Sciatic nerve (tissue), 2 donors: ENCODE measurements at regions not wholly inside any gene's neighbourhood (a gene's known extent, or its start where the extent isn't known, plus 50 kb on each side); places are given as distances from the start of the nearest gene placed in this dataset.

ENCODE experiments used
- ATAC-seq: fragments of 200-7000 bp; cut with Tn5 transposase; one replicate; pipeline ENCODE4 v1.9.1; 2020; ENCODE audit warnings: mild to moderate bottlenecking, moderate library complexity
- DNase-seq: peaks from one replicate; pipeline ENCODE4 v3.0.0-alpha.2; 2020; ENCODE audit warnings: low spot score
- intact Hi-C: fragments of 100-400 bp; cut with DNase I; formaldehyde crosslinking; loops from one replicate; pipeline ENCODE4 v1.14.2; 2022
- donor health status: DM: no; HTN: no; CAD: no.
- donor health status: DM: no; HTN: no; CAD: no.

DNA sequence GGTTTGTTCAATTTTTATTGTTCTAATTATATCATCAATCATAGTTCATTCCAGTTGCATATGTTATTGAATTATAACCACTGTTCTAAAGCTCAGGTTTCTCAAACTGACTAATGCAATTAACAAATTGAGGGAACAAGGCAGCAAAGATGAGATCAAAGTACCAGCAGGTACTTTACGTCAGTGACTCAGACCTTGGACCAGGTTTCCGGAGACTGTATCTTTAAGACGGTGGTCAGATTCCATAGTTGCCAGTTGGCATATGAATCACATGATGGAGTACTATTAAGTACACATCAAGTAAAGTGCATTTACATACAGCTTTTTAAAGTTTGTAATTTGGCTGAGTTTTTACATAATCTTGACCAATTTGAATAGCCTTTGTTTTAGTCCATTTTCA is 583.6 kb upstream of the ROBO2 start:
- ATAC-seq = no peak

GRCh38 chr3:76463501-76463900 is 576.4 kb upstream of the ROBO2 start:
- DNase-seq (no peak), ATAC-seq (no peak)
- intact Hi-C loops = no loop called here

More for the DNA sequence above, 583.6 kb upstream of the ROBO2 start:
- intact Hi-C loops = no loop called here
- DNase-seq = no peak

DNA sequence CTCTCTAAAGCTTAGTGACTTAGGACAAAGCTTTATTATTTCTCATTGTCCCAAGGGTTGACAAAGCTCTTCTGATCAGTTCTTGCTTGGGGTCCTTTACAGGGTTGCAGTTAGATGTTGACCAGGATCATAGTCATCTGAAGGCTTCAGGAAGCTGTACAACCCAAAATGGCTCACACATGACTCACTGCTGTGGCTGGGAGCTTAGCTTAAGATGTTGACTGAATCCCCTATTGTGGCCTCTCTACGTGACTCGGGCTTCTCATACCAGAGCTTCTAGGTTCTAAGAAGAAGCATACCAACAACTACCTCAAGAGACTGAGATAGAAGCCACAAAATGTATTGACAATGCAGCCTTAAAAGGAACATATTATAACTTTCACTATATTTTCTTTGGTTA is 569.6 kb upstream of the ROBO2 start:
- intact Hi-C loops = no loop called here
- no peak for ATAC-seq

GRCh38 chr3:76474632-76475031 is 565.3 kb upstream of the ROBO2 start:
- ATAC-seq (no peak), DNase-seq (no peak)
- intact Hi-C loops = no loop called here

More for the DNA sequence above, 569.6 kb upstream of the ROBO2 start:
- DNase-seq = no peak

DNA sequence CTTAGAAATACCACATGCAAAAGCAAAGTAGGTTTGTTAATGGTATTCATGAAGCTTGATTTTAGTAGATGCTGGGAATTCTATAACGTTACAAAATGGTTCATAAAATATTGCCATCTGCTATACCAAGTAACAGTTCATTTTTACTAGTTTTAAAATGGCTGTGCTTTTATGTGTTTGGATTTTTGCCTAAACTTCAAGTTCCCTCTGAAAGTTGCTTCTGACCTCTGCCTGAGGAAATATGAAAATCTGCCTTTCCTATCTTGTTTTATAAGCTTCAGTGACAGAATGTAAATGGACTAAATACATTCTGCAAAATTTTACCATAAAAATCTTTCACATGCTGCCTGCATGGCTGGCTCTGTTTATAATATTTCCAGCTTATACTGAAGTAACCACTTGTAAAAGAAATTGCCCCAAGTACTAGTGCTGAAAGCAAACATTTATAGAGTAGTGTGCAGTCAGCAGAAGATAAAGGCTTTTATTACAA is 560.7 kb upstream of the ROBO2 start:
- ATAC-seq (no peak), DNase-seq (no peak)
- intact Hi-C loops = no loop called here

DNA sequence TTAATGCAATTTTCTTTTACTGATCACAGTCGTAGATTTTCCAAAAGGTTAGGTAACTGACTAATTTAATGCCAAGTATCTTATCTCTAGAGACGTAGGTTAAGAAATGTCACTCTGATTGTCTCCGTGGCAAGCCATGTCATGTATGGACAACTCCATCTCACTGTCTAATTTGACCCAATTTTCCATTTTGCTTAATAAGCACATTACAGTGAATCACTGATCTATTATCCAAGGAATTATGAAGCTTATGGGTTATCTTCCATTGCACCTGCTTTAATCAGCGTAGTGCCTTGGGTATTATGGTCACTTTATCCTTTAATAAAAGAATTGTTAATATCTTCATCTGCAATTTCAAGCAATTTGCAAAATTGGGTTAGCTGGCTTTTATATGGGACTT is 557.4 kb upstream of the ROBO2 start:
- DNase-seq (no peak), ATAC-seq (no peak)
- intact Hi-C loops = no loop called here

GRCh38 chr3:76487446-76487845 is 552.5 kb upstream of the ROBO2 start:
- DNase-seq = no peak
- intact Hi-C loops = no loop called here
- no peak for ATAC-seq

- intact Hi-C loops = no loop called here
- DNase-seq = no peak
Measured at GRCh38 chr3:76490064-76490463, 549.8 kb upstream of the ROBO2 start.

DNA sequence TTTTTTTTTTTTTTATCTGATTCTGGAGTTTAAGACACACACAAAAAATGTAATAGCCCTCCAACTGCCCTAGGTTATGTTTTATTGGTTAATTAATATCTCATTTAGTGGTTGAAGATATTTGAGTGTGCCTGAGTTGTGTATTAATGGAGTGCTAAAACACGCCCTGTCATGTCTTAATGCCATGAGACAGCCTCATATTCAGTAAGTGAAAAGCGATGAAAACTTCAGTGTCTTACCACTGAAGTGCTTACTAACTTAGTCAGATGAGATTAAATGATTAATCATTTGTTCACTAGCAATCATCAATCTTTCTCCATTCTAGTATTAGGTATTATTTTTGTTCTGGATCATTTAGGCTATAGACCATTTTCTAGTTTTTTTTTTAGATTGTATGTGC is 544.7 kb upstream of the ROBO2 start:
- no peak for DNase-seq
- no peak for ATAC-seq
- intact Hi-C loops = no loop called here

More at GRCh38 chr3:76490064-76490463, 549.8 kb upstream of the ROBO2 start:
- no peak for ATAC-seq

GRCh38 chr3:76497636-76498035 is 542.3 kb upstream of the ROBO2 start:
- intact Hi-C loops = no loop called here
- ATAC-seq = no peak

GRCh38 chr3:76500746-76501275 is 539.1 kb upstream of the ROBO2 start:
- DNase-seq (no peak), ATAC-seq (no peak)
- intact Hi-C loops = no loop called here

More at GRCh38 chr3:76497636-76498035, 542.3 kb upstream of the ROBO2 start:
- no peak for DNase-seq

- DNase-seq (no peak), ATAC-seq (no peak)
- intact Hi-C loops = no loop called here
Measured at GRCh38 chr3:76501315-76501714, 538.6 kb upstream of the ROBO2 start.

- DNase-seq = no peak
- intact Hi-C loops = no loop called here
- no peak for ATAC-seq
Measured at GRCh38 chr3:76502076-76502475, 537.8 kb upstream of the ROBO2 start.

- intact Hi-C loops = no loop called here
- ATAC-seq (no peak), DNase-seq (no peak)
Measured at GRCh38 chr3:76505202-76505845, 534.6 kb upstream of the ROBO2 start.

DNA sequence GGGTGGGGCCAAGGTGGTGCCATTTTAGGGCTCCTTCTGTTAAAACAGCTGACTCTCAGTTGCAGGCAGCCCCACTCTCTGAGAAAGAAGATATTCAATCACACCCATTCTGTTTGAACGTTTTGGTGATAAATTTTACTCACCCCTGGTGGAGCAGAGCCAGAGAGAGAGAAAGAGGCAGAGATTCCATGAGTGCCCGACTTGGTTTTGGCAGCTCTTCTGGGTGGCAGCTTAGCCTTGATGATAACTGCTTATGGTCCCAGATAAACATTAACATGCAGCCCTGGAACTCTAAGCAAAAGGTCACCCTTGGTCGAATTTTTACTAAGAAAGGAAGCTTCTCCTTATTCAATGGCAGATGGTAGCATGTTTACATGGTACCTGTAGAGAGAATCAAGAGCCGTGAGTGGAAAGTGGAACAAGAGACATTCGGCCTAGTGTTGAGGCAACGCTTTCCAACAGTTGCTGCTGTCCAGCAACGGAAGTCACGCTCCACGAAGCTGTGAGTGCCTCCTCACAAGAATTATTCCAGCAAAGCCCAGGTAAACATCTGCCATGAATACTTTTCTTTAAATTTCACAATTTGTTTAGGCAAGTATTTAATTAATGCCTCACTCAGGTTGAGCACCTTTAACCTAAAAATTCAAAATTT is 530.6 kb upstream of the ROBO2 start:
- ATAC-seq (no peak), DNase-seq (no peak)
- intact Hi-C loops = no loop called here

GRCh38 chr3:76514836-76515235 is 525.1 kb upstream of the ROBO2 start:
- ATAC-seq = no peak
- DNase-seq = no peak
- intact Hi-C loops = no loop called here

DNA sequence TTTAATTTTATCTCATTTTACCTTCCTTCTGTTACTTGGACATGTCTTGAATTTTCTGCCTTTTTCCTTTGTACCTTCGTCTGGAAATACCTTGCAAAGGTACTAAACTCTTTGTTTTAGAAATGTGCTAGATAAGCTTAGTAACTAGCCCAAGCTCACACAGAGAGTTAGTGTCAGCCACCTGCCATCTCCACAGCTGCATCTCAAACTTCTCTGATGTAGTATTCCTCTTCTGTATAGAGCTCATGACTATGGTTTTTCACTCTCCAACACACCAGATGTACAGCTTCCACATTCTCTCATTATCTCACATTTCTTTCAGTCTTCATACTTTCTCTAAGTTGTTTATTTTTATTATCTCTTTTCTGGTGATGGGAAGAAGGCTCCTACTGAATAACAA is 516.6 kb upstream of the ROBO2 start:
- ATAC-seq = no peak
- intact Hi-C loops = no loop called here
- DNase-seq = no peak

DNA sequence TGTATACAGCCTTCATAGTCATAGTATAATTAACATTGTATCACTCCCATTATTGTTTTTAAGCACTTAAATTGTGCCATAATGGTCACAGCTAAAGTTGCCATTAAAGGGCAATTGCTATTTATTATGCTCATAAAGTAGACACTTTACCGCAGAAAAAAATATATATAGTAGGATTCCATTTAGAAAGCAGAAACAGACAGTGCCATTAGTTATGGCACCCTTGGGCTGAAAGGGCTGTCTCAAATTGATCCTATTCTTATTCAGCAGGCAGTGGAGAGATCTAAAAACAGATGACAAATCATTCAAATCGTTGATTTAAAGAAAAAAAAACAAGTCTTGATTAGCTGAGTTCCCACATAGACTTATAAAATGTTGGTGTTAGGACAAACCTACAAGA is 514.2 kb upstream of the ROBO2 start:
- no peak for DNase-seq
- no peak for ATAC-seq
- intact Hi-C loops = no loop called here

- ATAC-seq (no peak), DNase-seq (no peak)
- intact Hi-C loops = no loop called here
Measured at GRCh38 chr3:76527773-76528172, 512.1 kb upstream of the ROBO2 start.

GRCh38 chr3:76532158-76532822 is 507.6 kb upstream of the ROBO2 start:
- intact Hi-C loops = no loop called here
- DNase-seq = no peak
- ATAC-seq = no peak
